ENCODE measurements at regions not wholly inside any gene's neighbourhood (a gene's known extent, or its start where the extent isn't known, plus 50 kb on each side); places are given as distances from the start of the nearest gene placed in this dataset.

- no peak for TF ChIP-seq CTCF (IDR thresholded peaks at IDR 0.05)
- TF ChIP-seq POLR2AphosphoS5 (IDR thresholded peaks at IDR 0.05), result no peak
- no peak for TF ChIP-seq EP300 (IDR thresholded peaks at IDR 0.05)
- TF ChIP-seq POLR2A (IDR thresholded peaks at IDR 0.05), result no peak
Observed at GRCh38 chr11:79845002-79845709, 404.3 kb upstream of the TENM4 start.
